CD4-positive, alpha-beta memory T cell (primary cell): ENCODE measurements at regions not wholly inside any gene's neighbourhood (a gene's known extent, or its start where the extent isn't known, plus 50 kb on each side); places are given as distances from the start of the nearest gene placed in this dataset.

Experiments
- CTCF ChIA-PET: fragments of 350-600 bp; sonication (Branson Sonifier 250); formaldehyde crosslinking; loops from one replicate; lab custom pipeline; 2021; ENCODE audit warnings: inconsistent platforms; ENCODE audit not compliant: partially characterized antibody; lab: Charles Lee
- POLR2A ChIA-PET: fragments of 350-600 bp; sonication (Branson Sonifier 250); formaldehyde crosslinking; loops from one replicate; lab custom pipeline; 2021; ENCODE audit not compliant: partially characterized antibody; lab: Charles Lee
- DNase-seq, 5 donors: peaks; one replicate each; pipeline versions ENCODE4 v3.0.0 to v3.0.0-alpha.2; 2020 to 2022; ENCODE audit warnings: mixed read lengths in 1 of 5
- H3K27ac ChIP-seq: one replicate; pipeline ENCODE4 v1.7.0; 2013; ENCODE audit warnings: low read depth, low read length
- H3K27me3 ChIP-seq: 2 replicates; pipeline ENCODE4 v1.7.0; 2013; ENCODE audit warnings: mild to moderate bottlenecking, low read length, moderate library complexity; ENCODE audit not compliant: insufficient read depth
- H3K36me3 ChIP-seq: 2 replicates; pipeline ENCODE4 v1.7.0; 2013; ENCODE audit warnings: mild to moderate bottlenecking, low read length, moderate library complexity; ENCODE audit not compliant: insufficient read depth
- H3K4me1 ChIP-seq: 2 replicates; pipeline ENCODE4 v1.7.0; 2013; ENCODE audit warnings: mild to moderate bottlenecking, low read length, moderate library complexity; ENCODE audit not compliant: insufficient read depth
- H3K4me3 ChIP-seq, 2 donors: one replicate each; pipeline ENCODE4 v1.7.0; 2013; ENCODE audit warnings: low read length in 2 of 2, mild to moderate bottlenecking in 1 of 2
- H3K9me3 ChIP-seq, 2 donors: one replicate each; pipeline ENCODE4 v1.7.0; 2013; ENCODE audit warnings: low read length in 2 of 2, control low read depth in 1 of 2; ENCODE audit not compliant: control insufficient read depth in 1 of 2
- H3K27ac Mint-ChIP-seq, 7 donors: one replicate each; pipeline ENCODE4 v1.8.0; 2020 to 2021; ENCODE audit warnings: mixed read lengths in 7 of 7, mild to moderate bottlenecking in 6 of 7, inconsistent platforms in 3 of 7, moderate library complexity in 3 of 7
- H3K27me3 Mint-ChIP-seq, 2 donors: one replicate each; pipeline ENCODE4 v1.8.0; 2020 to 2021; ENCODE audit warnings: mixed read lengths in 2 of 2
- H3K36me3 Mint-ChIP-seq, 2 donors: one replicate each; pipeline ENCODE4 v1.8.0; 2020 to 2021; ENCODE audit warnings: mixed read lengths in 2 of 2, inconsistent platforms in 1 of 2, mild to moderate bottlenecking in 1 of 2
- H3K4me1 Mint-ChIP-seq, 4 donors: one replicate each; pipeline ENCODE4 v1.8.0; 2020 to 2021; ENCODE audit warnings: mixed read lengths in 4 of 4, mild to moderate bottlenecking in 1 of 4
- H3K4me3 Mint-ChIP-seq, 8 donors: one replicate each; pipeline ENCODE4 v1.8.0; 2020 to 2021; ENCODE audit warnings: mixed read lengths in 8 of 8, mild to moderate bottlenecking in 7 of 8, moderate library complexity in 6 of 8, inconsistent platforms in 3 of 8
- H3K9me3 Mint-ChIP-seq, 8 donors: one replicate each; pipeline ENCODE4 v1.8.0; 2020 to 2021; ENCODE audit warnings: mixed read lengths in 8 of 8, mild to moderate bottlenecking in 5 of 8, inconsistent platforms in 3 of 8, moderate library complexity in 1 of 8
- intact Hi-C: fragments of 100-400 bp; cut with micrococcal nuclease; formaldehyde crosslinking; loops from one replicate; pipeline ENCODE4 v1.15.1; 2023

DNA sequence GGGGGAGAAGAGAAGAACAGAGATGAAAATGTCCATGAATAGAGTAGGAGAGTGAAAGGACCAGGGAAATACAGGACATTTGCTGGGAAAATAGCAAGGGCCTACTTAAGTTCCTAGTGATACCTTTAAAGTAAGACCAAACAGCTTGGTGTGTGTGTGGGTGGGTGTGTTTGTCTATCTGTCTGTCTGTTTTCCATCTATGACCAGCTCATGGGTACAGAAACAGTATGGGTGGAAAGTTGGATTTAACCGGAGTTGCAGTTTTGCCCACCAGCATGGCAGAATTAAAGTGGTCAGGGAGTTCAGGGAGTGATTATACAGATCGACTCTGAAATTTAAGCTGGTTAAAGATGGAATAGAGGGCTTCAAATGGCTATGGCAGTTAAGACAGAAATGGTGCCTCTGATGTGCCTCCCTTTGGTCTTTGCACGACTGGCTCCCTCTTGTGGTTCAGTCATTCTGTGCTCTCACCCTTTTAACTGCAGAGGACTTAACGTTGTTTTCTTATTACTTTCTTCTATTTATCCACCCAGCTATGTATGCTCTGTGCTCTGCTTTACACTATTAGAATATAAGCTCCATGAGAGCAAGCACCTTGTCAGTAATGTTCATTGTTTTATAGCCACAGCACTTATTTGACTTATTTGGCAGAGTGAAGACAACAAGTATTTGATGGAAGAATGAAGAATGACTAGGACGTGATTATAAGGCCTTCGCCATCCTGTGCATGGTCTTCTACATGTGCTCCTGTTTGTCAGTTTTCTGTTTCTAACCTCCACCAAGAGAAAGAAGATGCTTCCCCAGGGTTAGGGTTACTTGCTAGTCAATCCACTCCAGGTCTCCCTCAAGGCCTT, 72.7 kb upstream of the AK4 start:
- no peaks in the 10 kb centered on the region for H3K9me3 ChIP-seq
- DNase-seq, result peak; percentile 71 to 77 (median 73)
- Mint-ChIP-seq H3K27me3 (peaks cover 3 to 6% of the 10 kb centered on the region in 2 donors), H3K4me3 (no peak overlapping the region), H3K9me3 (no peaks in the 10 kb centered on the region), H3K36me3 (no peaks in the 10 kb centered on the region), H3K4me1 (peaks cover 10 to 27% (median 12%) of the 10 kb centered on the region in 4 donors), H3K27ac (peak overlapping the region in 2 of 7 donors; percentile 14 to 16)
- CTCF ChIA-PET, result interaction anchor here (0.7 to 8.1 kb wide), 38 partner anchors 11 to 1371 kb away, joined by 3 to 201 read pairs (median 5); partner anchors contain the start of gene JAK1
- POLR2A ChIA-PET, result interaction anchor here (0.5 to 3.8 kb wide), 10 partner anchors 11 to 613 kb away, joined by 3 to 60 read pairs (median 4); no protein-coding TSS in a partner anchor
- no peaks in the 10 kb centered on the region for H3K36me3 ChIP-seq
- peaks cover 2% of the 10 kb centered on the region for H3K4me1 ChIP-seq
- H3K27me3 ChIP-seq, result no peaks in the 10 kb centered on the region
- H3K27ac ChIP-seq, result no peak overlapping the region
- H3K4me3 ChIP-seq, result no peak overlapping the region
- intact Hi-C loops, result loop anchor here (1.0 to 5.0 kb wide), 4 partner anchors 15 to 612 kb away; no protein-coding TSS in a partner anchor

- Mint-ChIP-seq H3K9me3 (no peaks in the 10 kb centered on the region), H3K36me3 (no peaks in the 10 kb centered on the region), H3K4me3 (no peak overlapping the region), H3K27me3 (peaks cover 3 to 6% of the 10 kb centered on the region in 2 donors), H3K4me1 (peaks cover 6 to 20% (median 7%) of the 10 kb centered on the region in 4 donors), H3K27ac (no peak overlapping the region)
- Histone ChIP-seq H3K4me1 (no peaks in the 10 kb centered on the region), H3K4me3 (no peak overlapping the region), H3K27me3 (no peaks in the 10 kb centered on the region), H3K36me3 (no peaks in the 10 kb centered on the region), H3K9me3 (no peaks in the 10 kb centered on the region), H3K27ac (no peak overlapping the region)
- POLR2A ChIA-PET, result interaction anchor here (3.8 kb wide), 1 partner anchor 13 kb away, joined by 60 read pairs; no protein-coding TSS in a partner anchor
- no peak for DNase-seq
- CTCF ChIA-PET, result interaction anchor here (1.5 to 8.1 kb wide), 3 partner anchors 13 to 132 kb away, joined by 3 to 201 read pairs (median 22); no protein-coding TSS in a partner anchor
- intact Hi-C loops, result loop anchor here (5.0 kb wide), 1 partner anchor 610 kb away; no protein-coding TSS in a partner anchor
Measured at GRCh38 chr1:65077369-65077768, 70.6 kb upstream of the AK4 start.

DNA sequence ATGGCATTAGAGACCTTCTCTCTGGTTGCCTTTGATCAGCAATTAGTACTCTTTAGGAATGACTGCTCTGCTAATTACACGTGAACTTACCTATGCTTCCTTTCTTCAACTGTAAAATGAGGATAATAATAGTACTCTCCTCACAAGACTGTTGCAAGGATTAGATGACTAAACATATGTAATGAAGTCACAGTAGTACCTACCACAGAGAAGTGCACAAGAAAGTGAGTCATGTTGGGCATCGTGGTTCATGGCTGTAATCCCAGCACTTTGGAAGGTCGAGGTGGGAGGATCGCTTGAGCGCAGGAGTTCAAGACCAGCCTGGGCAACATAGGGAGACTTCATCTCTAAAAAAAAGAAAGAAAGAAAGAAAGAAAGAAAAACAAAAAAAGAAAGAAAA, 68.1 kb upstream of the AK4 start:
- ChIA-PET CTCF (no interaction called here), POLR2A (no interaction called here)
- intact Hi-C loops, result loop anchor here (5.0 kb wide), 1 partner anchor 607 kb away; no protein-coding TSS in a partner anchor
- peaks cover 5 to 8% (median 6%) of the 10 kb centered on the region in 4 donors for H3K4me1 Mint-ChIP-seq
- H3K27me3 Mint-ChIP-seq, result peaks cover 6 to 7% of the 10 kb centered on the region in 2 donors
- Histone ChIP-seq H3K36me3 (no peaks in the 10 kb centered on the region), H3K9me3 (no peaks in the 10 kb centered on the region), H3K27me3 (no peaks in the 10 kb centered on the region), H3K4me1 (no peaks in the 10 kb centered on the region), H3K27ac (no peak overlapping the region), H3K4me3 (no peak overlapping the region)
- H3K9me3 Mint-ChIP-seq, result no peaks in the 10 kb centered on the region
- H3K4me3 Mint-ChIP-seq, result no peak overlapping the region
- no peaks in the 10 kb centered on the region for H3K36me3 Mint-ChIP-seq
- DNase-seq, result no peak
- H3K27ac Mint-ChIP-seq, result no peak overlapping the region

DNA sequence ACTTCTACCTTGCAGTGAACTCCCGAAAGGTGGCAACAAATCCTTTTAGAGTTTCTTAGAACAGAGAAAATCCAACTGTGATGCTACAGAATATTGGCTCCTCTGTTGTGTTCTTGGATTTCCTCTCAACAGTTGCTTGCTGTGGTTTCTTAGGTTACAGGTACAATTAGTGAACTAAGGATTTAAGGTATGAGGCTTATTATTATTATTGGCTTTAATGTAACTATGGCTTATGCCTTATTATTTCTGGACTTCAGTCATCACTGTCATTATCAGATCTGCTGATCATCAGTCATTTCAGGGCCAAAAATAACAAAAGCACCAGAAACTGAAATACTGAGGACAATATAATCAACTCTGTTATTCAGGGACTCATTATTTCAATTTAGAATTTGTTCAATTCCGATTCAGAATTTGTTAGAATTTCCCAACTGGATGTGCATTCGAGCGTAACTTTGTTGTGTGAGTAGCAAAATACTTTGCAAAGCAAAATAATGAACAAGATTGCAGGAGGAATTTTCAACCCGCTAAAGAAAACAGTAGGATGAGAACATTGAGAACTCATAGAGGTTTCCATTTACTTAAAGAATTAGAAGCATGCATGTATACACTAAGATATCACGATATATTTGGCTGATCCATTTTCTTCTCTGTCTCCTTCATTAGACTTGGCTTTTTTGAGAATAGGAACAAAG, 65.5 kb upstream of the AK4 start:
- H3K27me3 Mint-ChIP-seq, result peaks cover 6 to 8% of the 10 kb centered on the region in 2 donors
- DNase-seq, result no peak
- H3K9me3 ChIP-seq, result no peaks in the 10 kb centered on the region
- no peaks in the 10 kb centered on the region for H3K4me1 Mint-ChIP-seq
- H3K27ac ChIP-seq, result no peak overlapping the region
- peaks cover 0 to 8% (median 2%) of the 10 kb centered on the region in 8 donors for H3K9me3 Mint-ChIP-seq
- ChIA-PET POLR2A (no interaction called here), CTCF (no interaction called here)
- intact Hi-C loops, result no loop called here
- H3K27ac Mint-ChIP-seq, result no peak overlapping the region
- H3K36me3 ChIP-seq, result no peaks in the 10 kb centered on the region
- no peaks in the 10 kb centered on the region for H3K27me3 ChIP-seq
- no peaks in the 10 kb centered on the region for H3K4me1 ChIP-seq
- H3K4me3 Mint-ChIP-seq, result no peak overlapping the region
- H3K4me3 ChIP-seq, result no peak overlapping the region
- H3K36me3 Mint-ChIP-seq, result no peaks in the 10 kb centered on the region

GRCh38 chr1:65083263-65083896, 64.6 kb upstream of the AK4 start:
- no peaks in the 10 kb centered on the region for H3K4me1 Mint-ChIP-seq
- no peaks in the 10 kb centered on the region for H3K36me3 Mint-ChIP-seq
- Histone ChIP-seq H3K9me3 (no peaks in the 10 kb centered on the region), H3K4me1 (no peaks in the 10 kb centered on the region), H3K36me3 (no peaks in the 10 kb centered on the region), H3K27ac (no peak overlapping the region), H3K4me3 (no peak overlapping the region), H3K27me3 (no peaks in the 10 kb centered on the region)
- intact Hi-C loops, result no loop called here
- H3K4me3 Mint-ChIP-seq, result no peak overlapping the region
- H3K27ac Mint-ChIP-seq, result no peak overlapping the region
- peaks cover 6 to 9% of the 10 kb centered on the region in 2 donors for H3K27me3 Mint-ChIP-seq
- no peak for DNase-seq
- CTCF ChIA-PET, result no interaction called here
- H3K9me3 Mint-ChIP-seq, result peaks cover 0 to 10% (median 5%) of the 10 kb centered on the region in 8 donors
- POLR2A ChIA-PET, result no interaction called here

- H3K4me1 ChIP-seq, result no peaks in the 10 kb centered on the region
- no peak overlapping the region for H3K4me3 Mint-ChIP-seq
- no peak overlapping the region for H3K27ac Mint-ChIP-seq
- no peak overlapping the region for H3K27ac ChIP-seq
- intact Hi-C loops, result no loop called here
- H3K9me3 ChIP-seq, result no peaks in the 10 kb centered on the region
- peaks cover 0 to 10% (median 5%) of the 10 kb centered on the region in 8 donors for H3K9me3 Mint-ChIP-seq
- H3K27me3 ChIP-seq, result no peaks in the 10 kb centered on the region
- H3K36me3 Mint-ChIP-seq, result no peaks in the 10 kb centered on the region
- no peak overlapping the region for H3K4me3 ChIP-seq
- peaks cover 5 to 9% of the 10 kb centered on the region in 2 donors for H3K27me3 Mint-ChIP-seq
- no peaks in the 10 kb centered on the region for H3K36me3 ChIP-seq
- DNase-seq, result no peak
- H3K4me1 Mint-ChIP-seq, result no peaks in the 10 kb centered on the region
- POLR2A ChIA-PET, result no interaction called here
- CTCF ChIA-PET, result no interaction called here
Measured at GRCh38 chr1:65084066-65084465, 63.9 kb upstream of the AK4 start.
